HG02759 (cell line): ENCODE measurements at regions not wholly inside any gene's neighbourhood (a gene's known extent, or its start where the extent isn't known, plus 50 kb on each side); places are given as distances from the start of the nearest gene placed in this dataset.

Experiments used
- ATAC-seq: cut with Tn5 transposase; IDR thresholded peaks from one replicate; pipeline ENCODE4 v1.9.1; 2021; ENCODE audit warnings: mild to moderate bottlenecking, moderate library complexity; ENCODE audit not compliant: unreplicated experiment

DNA sequence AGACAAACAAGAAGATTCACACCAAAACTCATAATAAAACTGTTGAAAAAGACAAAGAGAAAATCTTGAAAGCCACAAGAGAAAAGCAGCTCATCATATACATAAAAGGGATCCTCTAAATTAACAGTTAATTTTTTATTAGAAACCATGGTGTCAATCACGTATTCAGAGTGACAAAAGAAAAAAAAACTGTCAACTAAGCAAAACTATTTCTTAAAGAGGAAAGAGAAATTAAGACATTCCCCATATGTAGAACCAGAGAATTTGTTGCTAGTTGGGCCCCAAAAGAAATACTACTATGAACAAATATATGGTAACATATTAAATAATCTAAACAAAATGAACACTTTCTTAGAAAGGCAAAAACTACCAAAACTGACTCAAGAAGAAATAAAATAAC is 74.3 kb upstream of the TENT5A start:
- ATAC-seq = no peak

GRCh38 chr6:81822568-81822967 is 70.1 kb upstream of the TENT5A start:
- no peak for ATAC-seq

GRCh38 chr6:81821449-81821848 is 69.0 kb upstream of the TENT5A start:
- ATAC-seq = no peak

DNA sequence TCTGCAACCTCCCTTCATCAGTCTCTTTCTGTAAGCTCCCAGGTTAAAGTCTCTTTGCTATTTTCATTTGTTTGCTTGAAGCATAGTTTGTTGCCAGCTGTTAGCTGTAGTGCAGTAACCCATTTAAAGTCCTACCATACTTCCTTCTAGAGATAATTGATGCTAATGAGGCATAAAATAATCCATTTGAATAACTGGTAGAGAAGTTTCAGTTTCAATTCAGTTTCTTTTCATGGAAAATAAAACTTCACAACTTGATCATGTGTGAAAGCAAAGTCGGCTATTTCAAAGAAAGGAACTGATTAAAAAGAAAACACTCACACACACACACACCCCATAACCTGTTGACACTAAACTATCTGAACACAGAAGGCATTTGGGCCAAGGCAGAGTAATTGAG is 68.5 kb upstream of the TENT5A start:
- no peak for ATAC-seq

DNA sequence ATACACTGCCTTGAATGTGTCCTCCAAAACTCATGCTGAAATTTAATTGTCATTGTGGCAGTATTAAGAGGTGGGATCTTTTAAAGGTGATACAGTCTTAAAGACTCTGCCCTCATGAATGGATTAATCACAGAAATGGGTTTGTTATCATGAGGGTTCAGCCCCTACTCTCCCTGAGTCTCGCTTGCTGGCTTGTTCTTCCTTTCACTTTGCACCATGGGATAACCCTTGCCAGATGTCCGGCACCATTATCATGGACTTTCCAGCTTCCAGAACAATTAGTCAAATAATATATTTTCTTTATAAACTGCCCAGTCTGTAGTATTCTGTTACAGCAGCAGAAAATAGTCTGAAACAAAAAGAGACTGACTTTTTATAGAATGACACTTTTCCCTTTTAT is 67.9 kb upstream of the TENT5A start:
- no peak for ATAC-seq

DNA sequence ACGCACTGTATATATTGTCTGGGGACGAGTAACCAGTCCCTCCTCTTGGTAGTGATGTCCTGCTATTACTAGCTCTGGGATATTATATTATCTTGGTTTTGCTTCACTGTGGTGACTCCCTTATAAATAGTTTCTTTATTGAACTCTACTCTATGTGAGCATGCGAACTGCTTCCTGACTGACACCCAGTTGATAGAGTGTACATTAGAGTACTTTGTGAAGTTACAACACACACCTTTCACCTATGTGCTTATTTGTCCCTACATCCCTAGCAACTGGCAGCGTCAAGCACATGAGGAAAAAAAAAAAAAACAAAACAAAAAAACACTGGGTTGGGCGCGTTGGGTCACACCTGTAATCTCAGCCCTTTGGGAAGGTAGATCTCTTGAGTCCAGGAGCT is 67.3 kb upstream of the TENT5A start:
- no peak for ATAC-seq

DNA sequence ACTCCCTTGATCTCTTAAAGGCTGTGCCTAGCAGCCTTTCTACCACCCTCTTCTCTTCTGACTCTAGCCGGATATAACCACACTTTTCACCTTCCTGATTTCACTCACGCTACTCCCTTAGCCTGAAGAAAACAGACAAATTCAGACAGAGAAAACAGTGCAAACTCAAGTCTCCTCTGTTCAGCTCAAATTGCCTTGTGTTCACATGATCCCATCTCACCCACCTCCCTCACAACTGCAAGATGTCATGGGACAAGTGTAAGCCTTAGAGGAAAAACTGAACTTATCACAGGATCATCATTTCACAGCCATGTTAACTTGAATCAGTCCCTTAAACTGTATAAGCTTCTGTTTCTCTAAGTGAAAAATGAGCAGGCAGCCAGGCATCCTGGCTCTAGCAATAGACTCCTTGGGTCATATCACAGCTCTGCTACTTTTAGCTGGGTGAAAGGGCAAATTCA is 66.5 kb upstream of the TENT5A start:
- peak; percentile 55 for ATAC-seq

GRCh38 chr6:81816380-81816779 is 63.9 kb upstream of the TENT5A start:
- no peak for ATAC-seq

DNA sequence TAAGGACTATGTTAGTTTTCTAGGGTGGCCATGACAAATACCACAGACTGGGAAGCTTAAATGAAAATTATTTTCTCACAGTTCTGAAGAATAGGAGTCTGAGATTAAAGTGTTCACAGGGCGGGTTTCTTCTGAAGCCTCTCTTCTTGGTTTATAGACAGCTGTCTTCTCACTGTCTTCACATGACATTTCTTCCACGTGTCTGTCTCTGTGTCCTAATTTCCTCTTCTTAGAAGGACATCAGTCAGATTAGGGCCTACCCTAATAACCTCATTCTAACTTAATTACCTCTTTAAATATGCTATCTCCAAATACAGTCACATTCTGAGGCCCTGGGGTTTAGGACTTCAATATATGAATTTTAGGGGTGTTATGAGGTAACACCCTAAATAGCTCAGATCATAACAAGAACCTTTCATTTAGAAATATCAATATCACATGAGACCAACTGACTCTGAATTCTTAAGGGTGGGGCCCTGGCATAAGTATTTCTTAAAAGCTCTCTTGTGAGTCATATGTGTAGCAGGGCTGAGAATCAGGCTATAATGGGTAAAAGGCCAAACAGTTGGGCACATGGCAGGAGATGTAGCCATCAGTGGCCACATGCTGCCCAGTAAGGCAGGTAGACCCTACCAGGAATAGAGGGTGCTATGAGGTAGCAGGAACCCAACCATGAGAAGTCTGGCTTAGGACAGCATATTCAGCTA is 62.0 kb upstream of the TENT5A start:
- ATAC-seq = no peak

DNA sequence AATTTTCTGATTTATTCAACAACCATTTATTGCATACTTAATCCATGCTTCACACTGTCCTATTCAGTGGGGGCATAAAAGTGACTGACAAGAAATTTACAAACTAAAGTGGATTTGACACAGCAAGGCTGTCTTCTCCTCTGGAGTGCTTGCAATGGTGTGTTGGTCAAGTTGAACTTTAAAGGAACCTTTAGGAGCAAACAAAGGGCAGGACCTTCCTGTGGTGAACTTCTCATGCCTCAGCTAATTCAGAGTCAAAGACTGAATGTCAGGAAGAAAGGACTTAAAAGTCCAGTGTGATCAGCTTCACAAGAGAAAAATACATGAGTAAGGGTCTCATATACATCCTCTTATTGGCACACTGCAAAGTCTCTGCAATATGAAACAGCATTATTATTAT is 60.8 kb upstream of the TENT5A start:
- ATAC-seq = no peak

DNA sequence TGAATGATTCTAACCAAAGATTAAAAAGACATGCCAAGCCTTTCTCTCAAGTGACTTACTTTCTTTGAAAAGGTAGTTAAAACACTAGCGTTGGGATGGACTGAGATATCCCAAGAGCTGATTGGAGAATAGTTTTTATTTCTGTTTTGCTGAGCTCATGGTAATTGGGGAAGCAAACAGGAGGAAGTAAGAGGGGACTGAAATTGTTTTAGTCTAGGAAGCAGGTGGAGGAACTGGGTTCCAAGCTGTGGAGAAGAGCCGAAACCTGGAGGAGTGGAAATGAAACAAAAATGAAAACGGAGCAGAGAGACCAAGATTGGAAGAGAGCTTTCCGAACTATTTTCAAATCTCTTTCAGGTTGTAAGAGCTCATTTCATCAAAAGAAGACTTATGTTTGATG is 59.9 kb upstream of the TENT5A start:
- no peak for ATAC-seq

DNA sequence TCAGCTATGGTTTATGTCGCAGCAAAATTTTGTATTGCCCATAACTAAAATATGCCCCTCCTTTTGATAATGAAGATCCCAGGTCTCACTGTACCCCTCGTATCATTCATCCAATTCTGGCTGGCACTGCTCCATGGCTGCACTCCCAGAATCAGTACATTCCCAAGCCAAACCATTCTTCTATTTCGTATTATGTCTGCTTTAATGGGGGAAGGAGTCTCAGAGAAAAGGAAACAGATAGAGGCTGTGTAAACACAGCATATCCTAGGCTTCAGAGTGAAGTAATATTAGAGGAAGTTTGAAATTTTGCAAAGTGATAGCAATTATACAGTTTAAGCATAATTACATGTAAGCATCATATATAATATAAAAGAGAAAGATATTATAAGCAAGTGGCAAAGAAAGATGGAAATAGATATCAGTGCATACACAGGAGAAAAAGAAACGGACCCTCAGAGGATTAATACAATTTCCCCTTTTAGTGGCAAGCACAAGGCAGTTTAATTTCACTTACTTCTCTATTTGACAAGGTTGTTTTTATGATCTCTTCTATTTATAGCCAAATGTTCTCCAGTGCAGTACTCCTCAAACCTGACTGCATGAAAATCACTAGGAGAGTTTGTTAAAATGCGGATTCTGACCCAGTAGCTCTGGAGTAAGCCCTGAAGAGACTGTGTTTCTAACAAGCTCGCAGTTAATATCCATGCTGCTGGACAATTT is 56.5 kb upstream of the TENT5A start:
- ATAC-seq = no peak

- ATAC-seq = no peak
Observed at GRCh38 chr6:81806793-81807565, 54.5 kb upstream of the TENT5A start.

- no peak for ATAC-seq
Observed at GRCh38 chr6:81802356-81802755, 49.9 kb upstream of the TENT5A start.
